Right ventricle myocardium superior (tissue), 1 donor: ENCODE measurements at regions not wholly inside any gene's neighbourhood (a gene's known extent, or its start where the extent isn't known, plus 50 kb on each side); places are given as distances from the start of the nearest gene placed in this dataset.
"Not testable (repeated sequence)": the region's sequence is repeated elsewhere in the genome, so short reads cannot be mapped to it uniquely, and the experiment has no call there.

Source experiments
- ATAC-seq: fragments of 200-7000 bp; cut with Tn5 transposase; one replicate; pipeline ENCODE4 v1.9.1; 2020; ENCODE audit warnings: mild to moderate bottlenecking; ENCODE audit not compliant: poor library complexity
- DNase-seq: peaks from one replicate; pipeline ENCODE4 v3.0.0-alpha.2; 2020
- intact Hi-C: fragments of 100-400 bp; cut with DNase I; formaldehyde crosslinking; loops from one replicate; pipeline ENCODE4 v1.11.2; 2022
- donor health status: DM: no; HTN: yes; CAD: no; lungs with severe emphysema.

GRCh38 chr19:20482721-20483120 lies 82.9 kb downstream of the ZNF737 start:
- ATAC-seq: no peak

GRCh38 chr19:20481736-20482135 lies 83.8 kb downstream of the ZNF737 start:
- intact Hi-C loops: no loop called here
- ATAC-seq: no peak
- no peak for DNase-seq

More at GRCh38 chr19:20482721-20483120, 82.9 kb downstream of the ZNF737 start:
- no peak for DNase-seq
- intact Hi-C loops: no loop called here

- ATAC-seq: no peak
- intact Hi-C loops: no loop called here
- DNase-seq: no peak
Observed at GRCh38 chr19:20479483-20479882, 86.1 kb downstream of the ZNF737 start.

GRCh38 chr19:20478936-20479335 lies 86.6 kb downstream of the ZNF737 start:
- DNase-seq: no peak
- ATAC-seq: no peak
- intact Hi-C loops: no loop called here

- ATAC-seq (no peak), DNase-seq (no peak)
- intact Hi-C loops: no loop called here
Observed at GRCh38 chr19:20472854-20473253, 92.7 kb downstream of the ZNF737 start.

- no peak for DNase-seq
- no peak for ATAC-seq
- intact Hi-C loops: no loop called here
Observed at GRCh38 chr19:20471431-20471830, 94.2 kb downstream of the ZNF737 start.

GRCh38 chr19:20470345-20471135 lies 95.0 kb downstream of the ZNF737 start:
- ATAC-seq (no peak), DNase-seq (no peak)

GRCh38 chr19:20466638-20466990 lies 99.0 kb downstream of the ZNF737 start:
- intact Hi-C loops, ATAC-seq, DNase-seq: not testable (repeated sequence)

More at GRCh38 chr19:20470345-20471135, 95.0 kb downstream of the ZNF737 start:
- intact Hi-C loops: no loop called here

- ATAC-seq, DNase-seq, intact Hi-C loops: not testable (repeated sequence)
Observed at GRCh38 chr19:20465922-20466637, 99.5 kb downstream of the ZNF737 start.

GRCh38 chr19:20453425-20453935 lies 112.1 kb downstream of the ZNF737 start:
- ATAC-seq (no peak), DNase-seq (no peak)
- intact Hi-C loops: no loop called here

GRCh38 chr19:20444202-20444885 lies 121.2 kb downstream of the ZNF737 start:
- ATAC-seq: no peak

GRCh38 chr19:20432266-20432842 lies 133.2 kb downstream of the ZNF737 start:
- DNase-seq, ATAC-seq, intact Hi-C loops: not testable (repeated sequence)

More at GRCh38 chr19:20444202-20444885, 121.2 kb downstream of the ZNF737 start:
- intact Hi-C loops: no loop called here
- no peak for DNase-seq

- no peak for ATAC-seq
- intact Hi-C loops: no loop called here
- DNase-seq: no peak
Observed at GRCh38 chr19:20431826-20432225, 133.8 kb downstream of the ZNF737 start.

GRCh38 chr19:20423381-20424197 lies 142.0 kb downstream of the ZNF737 start:
- peak; percentile 76 for ATAC-seq
- peak; percentile 79 for DNase-seq
- intact Hi-C loops: no loop called here

- ATAC-seq (no peak), DNase-seq (peak; percentile 44)
- intact Hi-C loops: no loop called here
Observed at GRCh38 chr19:20422216-20423205, 143.1 kb downstream of the ZNF737 start.

GRCh38 chr19:20416661-20417060 lies 148.9 kb downstream of the ZNF737 start:
- DNase-seq (no peak), ATAC-seq (no peak)
- intact Hi-C loops: no loop called here

GRCh38 chr19:20414120-20414519 lies 151.5 kb downstream of the ZNF737 start:
- DNase-seq (no peak), ATAC-seq (no peak)
- intact Hi-C loops: no loop called here
